Stimulated activated naive CD4-positive, alpha-beta T cell (primary cell): ENCODE measurements at regions not wholly inside any gene's neighbourhood (a gene's known extent, or its start where the extent isn't known, plus 50 kb on each side); places are given as distances from the start of the nearest gene placed in this dataset.

Source experiments
- DNase-seq, 6 experiments: peaks; one replicate each; lab custom pipeline; 2025; lab: John Stamatoyannopoulos, UW

DNA sequence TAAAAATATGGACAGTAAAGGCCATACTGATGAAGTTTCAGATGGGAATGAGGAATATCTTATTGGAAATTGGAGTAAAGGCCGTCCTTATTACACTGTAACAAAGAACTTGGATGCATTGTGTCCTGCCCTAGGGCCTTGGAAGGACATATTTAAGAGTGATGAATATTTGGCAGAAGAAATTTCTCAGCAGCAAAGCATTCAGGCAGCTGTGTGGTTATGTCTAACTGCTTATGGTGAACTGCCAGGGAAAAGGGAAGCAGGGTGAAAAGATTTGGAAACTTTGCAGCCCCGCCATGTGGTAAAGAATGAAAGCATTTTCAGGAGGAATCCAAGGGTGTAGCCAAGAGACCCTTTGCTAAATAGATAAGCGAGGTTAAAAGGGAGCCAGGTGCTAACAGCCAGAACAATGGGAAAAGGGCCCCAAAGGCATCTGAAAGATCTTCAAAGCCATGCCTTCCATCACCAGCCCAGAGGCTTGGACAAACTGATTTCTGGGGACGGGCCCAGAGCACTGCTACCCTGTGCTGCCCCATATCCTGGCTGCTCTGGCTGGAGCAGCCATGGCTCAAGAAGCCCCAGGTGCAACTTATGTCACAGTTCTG, 200.0 kb downstream of the PTPRU start:
- no peak for DNase-seq

DNA sequence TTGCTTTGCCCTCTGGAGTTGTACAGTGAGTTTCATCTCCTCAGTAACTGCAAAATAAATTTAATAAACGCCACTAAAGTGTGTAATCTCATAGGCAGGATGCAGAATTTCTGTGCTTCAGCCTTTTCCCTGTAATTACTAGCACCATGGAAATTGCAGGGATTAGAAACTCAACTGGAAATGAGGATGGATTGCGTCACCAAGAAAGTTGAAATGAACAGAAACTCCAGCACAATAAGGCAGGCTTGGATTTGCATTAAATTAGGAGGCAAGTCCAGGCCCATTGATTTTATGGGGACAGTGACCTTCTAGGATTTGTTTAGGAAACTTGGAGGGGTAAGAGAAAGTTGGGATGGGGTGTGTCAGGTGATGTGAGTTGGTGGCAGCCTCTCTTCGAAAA, 197.5 kb downstream of the PTPRU start:
- no peak for DNase-seq

DNA sequence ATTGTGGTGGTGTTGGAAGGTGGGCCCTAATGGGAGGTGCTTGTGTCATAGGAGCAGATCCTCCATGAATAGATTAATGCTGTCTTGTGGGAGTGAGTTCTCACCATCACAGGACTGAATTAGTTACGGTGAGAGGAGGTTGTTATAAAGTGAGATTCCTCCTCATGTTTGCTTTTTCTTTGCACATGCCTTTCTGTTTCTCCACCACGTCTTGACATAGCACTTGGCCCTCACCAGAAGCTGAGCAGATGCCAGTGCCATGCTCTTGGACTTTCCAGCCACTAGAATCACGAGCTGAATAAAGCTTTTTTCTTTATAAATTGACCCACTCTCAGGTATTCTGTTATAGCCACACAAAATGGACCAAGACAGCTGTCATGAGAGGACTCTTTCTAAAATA, 194.8 kb downstream of the PTPRU start:
- no peak for DNase-seq

DNA sequence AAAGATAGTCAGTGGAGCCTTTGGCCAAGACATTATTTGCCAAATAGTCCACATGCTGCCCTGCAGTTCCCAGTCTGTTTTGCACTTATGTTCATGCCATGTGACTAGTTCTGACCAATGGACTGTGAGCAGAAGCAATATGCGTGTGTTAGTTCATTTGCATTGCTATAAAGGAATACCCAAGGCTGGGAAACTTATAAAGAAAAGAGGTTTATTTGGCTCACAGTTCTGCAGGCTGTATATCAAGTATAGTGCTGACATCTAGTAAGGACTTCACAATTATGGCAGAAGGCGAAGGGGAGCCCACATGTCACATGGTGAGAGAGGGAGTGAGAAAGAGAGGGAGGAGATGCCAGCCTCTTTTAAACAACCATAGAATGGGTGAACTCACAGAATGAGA, 193.3 kb downstream of the PTPRU start:
- no peak for DNase-seq

GRCh38 chr1:29428997-29429396, 192.7 kb downstream of the PTPRU start:
- DNase-seq = no peak

DNA sequence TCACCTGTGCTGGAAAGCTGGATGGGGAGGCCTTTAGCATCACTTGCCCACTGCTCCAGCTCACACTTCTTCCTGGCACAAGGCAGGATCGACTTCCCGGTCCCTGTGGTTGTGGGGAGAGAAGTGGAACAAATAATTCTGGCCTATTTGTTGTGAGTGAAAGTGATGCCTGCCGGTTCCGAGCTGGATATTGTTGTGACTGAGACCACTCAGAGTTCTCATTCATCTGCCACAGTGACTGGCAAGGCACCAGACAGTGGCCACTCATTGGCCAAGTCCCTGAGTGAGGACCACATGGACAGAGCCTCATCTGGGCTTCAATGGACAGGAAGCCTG, 191.9 kb downstream of the PTPRU start:
- DNase-seq = no peak

DNA sequence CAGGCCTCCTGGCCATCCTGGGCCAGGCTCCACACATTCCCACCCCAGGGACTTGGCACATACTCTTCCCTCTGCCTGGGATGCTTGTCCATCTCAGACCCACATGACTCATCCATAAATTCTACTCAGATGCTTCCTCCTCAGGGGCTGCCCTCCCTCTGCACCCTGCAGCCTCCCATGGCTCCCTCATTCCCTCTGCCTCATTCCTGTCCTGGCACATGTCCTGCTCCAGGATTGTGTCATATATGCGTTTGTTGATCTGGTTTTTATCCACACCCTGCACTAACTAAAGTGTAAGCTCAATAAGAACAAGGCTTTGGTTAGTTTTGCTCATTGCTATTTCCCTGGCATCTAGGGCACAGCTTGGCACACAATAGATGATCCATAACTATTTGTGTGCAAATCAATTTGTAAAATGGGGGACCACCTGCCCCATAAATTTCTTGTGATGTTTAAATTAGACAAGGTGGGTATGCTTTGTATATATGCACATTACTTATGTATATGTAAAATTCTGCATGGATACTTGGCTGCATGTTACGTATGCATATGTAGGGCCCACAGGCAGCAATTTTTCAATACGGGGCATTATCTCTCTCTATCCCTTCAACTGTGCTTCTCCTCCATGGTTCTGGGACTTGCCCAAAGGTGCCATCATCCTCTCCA, 191.4 kb downstream of the PTPRU start:
- no peak for DNase-seq

- DNase-seq = no peak
Observed at GRCh38 chr1:29426701-29427279, 190.5 kb downstream of the PTPRU start.

DNA sequence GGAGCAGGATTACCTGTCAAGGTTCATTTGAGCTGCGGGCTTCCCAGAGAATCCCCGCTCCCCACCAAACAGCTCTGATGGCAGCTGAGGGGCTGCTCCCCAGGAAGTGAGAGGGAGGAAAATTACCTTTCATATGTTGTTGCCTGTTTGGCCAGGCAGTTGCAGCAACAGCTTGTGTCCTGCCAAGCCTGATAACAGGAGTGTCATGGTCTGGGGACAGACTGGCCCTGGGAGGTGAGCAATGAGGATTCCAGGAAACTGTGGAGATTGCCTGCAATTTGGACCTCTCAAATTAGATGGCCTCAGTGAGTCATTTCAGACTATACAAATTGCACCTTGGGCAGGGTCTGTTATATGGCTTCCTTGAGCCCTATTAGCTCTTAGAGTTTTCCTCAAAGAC, 189.3 kb downstream of the PTPRU start:
- no peak for DNase-seq

DNA sequence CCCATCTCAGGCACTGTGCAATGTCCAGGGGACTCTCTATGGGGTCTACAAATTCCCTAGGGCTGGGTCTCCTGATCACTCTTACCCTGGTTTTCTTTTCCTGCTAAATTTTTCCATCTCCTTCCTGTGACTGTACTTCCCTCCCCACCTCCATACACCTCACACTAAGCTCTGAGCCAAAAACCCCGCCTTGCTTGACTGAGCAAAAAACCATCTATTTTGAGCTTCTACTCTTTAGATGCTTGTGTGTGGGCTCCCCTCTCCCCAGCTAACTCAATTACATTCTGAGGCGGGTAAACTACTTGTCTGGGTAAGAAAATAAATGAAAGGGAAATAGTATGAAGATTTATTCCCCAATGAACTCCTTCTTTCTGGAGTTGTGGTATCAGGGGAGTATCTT, 187.9 kb downstream of the PTPRU start:
- DNase-seq = no peak

- DNase-seq = no peak
Observed at GRCh38 chr1:29420202-29420601, 183.9 kb downstream of the PTPRU start.

DNA sequence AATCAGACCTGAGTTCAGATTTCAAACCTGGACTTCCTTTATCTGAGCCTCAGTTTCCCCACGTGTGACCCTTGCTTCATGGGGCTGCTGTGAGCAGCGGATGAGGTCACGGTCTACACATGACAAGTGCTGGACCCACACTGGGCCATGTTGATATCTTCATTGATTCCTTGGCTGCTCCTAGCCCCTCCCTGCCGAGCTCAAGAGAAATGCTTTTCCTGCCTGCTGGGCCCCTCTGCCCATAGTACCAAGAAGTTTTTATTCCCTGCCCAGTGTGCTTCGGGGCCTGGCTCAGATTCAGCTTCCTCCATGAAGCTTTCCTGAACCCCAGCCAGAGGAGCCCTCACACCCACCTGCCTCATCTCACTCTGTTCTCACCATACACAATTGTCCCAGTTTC, 181.6 kb downstream of the PTPRU start:
- no peak for DNase-seq

GRCh38 chr1:29417147-29417858, 181.0 kb downstream of the PTPRU start:
- no peak for DNase-seq

DNA sequence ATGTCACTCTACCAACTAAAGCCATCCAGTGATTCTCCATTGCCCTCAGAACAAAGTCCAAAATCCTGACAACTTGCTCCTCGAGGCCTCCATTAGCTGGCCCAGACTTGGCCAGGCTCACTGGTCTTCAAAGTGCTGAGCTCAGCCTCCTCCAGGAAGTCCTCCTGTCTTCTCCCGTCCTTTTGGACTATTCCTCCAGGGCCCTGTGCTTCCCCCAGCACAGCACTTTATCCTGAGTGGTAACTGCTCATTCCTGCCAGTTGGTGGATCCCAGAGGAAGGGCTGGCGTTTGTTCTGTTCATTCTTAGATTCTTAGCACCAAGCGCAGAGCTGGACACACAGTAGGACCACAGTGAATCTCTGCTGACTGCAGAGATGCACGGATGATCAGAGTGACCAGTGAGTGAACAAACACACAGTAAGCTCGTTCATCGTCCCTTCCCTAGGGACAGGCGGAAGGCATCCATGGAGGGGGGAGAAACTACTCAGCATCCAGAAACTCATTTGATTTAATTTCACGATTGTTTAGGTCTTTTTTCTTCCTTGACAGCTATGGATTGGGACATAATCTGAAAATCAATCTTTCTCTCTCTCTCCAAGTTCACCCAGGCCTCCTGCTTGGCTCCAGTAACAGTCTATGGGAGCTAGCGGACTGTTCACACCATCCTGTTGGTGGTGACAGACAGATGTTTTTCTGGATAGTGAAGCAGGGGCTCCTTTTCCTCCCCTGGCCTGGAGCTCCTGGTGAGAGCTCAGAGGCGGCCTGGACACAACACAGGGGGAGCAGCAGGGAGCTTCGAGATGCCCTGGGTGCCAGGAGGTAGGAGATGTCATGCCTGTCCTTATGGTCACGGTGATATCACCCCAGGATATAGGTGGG, 180.2 kb downstream of the PTPRU start:
- DNase-seq = no peak

DNA sequence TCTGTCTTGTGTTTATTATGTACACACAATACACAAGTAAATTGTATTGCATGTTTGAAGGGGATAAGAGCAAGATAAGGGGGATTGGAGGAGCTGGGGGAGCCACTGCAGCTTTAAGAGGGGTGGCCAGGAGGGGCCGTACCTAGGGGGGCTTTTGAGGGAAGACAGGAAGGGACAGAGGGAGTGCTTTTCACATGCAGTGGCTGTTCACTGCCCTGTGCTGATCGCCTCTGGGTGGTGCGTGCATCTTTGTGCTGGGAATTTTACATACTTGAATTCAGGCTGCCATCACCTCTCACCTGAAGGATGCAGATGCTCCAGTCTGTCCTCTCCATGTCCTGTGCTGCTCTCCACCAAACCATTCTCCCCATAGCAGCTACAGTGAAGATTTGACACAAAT, 179.5 kb downstream of the PTPRU start:
- DNase-seq = no peak

DNA sequence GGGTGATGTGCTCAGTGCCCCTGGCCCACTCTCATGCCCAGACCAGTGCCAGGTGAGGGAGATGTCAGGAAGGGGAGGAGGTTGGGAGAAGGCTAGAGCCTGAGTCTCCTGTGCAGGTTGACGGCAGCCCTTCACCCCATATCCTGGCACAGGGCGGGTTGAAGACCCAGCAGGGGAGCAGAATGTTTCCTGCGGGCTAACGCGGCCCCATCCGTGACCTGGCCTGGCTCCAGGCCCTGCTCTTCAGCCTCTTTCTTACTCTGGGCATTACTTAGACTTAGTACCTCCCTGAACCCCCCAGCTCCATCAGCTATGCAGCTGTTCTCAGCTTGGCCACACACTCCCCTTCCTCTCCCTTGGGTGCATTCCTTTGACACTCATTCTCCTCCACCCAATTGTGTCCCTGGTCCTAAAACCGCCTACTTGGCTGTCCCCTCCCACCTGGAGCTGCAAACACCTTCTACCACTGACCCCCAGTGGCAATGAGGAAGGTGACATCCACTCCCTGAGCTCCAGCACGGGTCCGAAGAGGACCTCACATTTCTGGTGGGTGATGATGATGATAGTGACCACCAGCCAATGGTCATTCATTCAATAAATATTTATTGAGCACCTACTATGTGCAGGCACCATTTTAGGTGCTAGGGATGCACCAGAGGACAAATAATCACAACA, 179.0 kb downstream of the PTPRU start:
- no peak for DNase-seq

DNA sequence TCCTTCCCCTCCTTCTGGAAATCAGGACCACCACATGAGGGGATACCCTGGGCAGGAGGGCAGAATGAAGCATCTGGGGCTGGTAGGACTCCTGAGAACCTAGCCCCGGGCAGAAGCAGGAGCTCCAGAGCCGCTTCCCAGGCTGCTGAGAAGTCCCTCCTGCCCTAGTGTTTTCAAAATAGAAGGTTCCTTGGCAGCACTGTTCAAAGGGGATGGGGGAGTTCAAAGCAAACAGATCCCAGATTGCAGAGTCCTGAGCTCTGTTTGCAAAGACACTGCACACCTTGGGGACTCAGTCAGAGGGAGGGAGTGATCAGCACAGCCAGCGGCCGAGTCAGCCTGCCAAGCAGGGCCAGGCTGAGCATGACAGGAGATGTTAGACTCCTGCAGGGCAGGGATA, 177.8 kb downstream of the PTPRU start:
- DNase-seq = no peak

- no peak for DNase-seq
Observed at GRCh38 chr1:29413661-29414060, 177.3 kb downstream of the PTPRU start.

DNA sequence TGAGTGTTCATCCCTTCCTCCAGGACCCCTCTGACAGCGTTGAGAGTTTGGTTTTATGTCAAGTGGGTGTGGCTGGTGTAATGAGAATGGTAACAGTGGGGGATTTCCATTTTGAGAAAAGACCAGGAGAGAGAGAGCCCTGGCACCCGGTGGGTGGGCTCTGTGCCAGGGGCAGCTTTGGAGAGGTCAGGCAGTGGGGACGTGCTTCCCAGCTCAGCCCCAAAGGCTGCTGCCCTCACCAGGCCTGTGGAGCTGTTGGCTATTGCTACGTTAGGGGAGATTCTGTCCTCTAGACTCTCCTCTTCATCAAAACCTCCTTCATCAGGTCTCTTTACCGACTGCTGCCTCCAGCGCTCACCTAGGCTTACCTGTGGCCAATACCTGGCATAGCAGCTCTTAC, 176.3 kb downstream of the PTPRU start:
- DNase-seq = no peak

- DNase-seq = no peak
Observed at GRCh38 chr1:29410476-29410875, 174.2 kb downstream of the PTPRU start.

DNA sequence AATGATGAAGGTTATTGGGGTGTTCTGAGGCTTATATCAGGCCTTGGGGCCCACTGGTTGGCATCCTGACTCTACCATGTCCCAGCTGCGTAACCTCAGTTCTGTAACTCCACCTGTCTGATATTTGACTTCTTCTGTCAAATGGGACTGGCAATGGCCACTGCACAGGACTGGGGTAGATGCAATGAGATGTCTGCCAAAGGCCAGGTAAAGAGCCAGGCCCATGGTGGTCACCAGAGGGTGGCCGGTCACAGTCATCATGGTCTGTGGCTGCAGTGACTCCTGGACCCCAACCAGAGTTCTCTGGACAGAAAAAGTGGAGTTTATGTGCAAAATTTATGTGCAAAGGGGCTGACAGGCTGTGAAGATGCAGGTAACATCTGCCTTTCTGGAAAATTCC, 173.3 kb downstream of the PTPRU start:
- no peak for DNase-seq
